Neural crest cell (in vitro differentiated cells): ENCODE measurements at regions not wholly inside any gene's neighbourhood (a gene's known extent, or its start where the extent isn't known, plus 50 kb on each side); places are given as distances from the start of the nearest gene placed in this dataset.

Source experiments
- DNase-seq: peaks from one replicate; pipeline ENCODE4 v3.0.0; 2021; ENCODE audit warnings: low read depth, mixed read lengths, low spot score
- H3K27ac Mint-ChIP-seq: one replicate; pipeline ENCODE4 v1.8.0; 2021; ENCODE audit warnings: mild to moderate bottlenecking, mixed read lengths; ENCODE audit not compliant: unreplicated experiment
- H3K27me3 Mint-ChIP-seq: 2 replicates; pipeline ENCODE4 v1.8.0; 2021; ENCODE audit warnings: low read depth, mild to moderate bottlenecking, mixed read lengths
- H3K36me3 Mint-ChIP-seq: 2 replicates; pipeline ENCODE4 v1.8.0; 2021; ENCODE audit warnings: low read depth, mild to moderate bottlenecking, mixed read lengths
- H3K4me1 Mint-ChIP-seq: 2 replicates; pipeline ENCODE4 v1.8.0; 2021; ENCODE audit warnings: mixed read lengths
- H3K4me3 Mint-ChIP-seq: one replicate; pipeline ENCODE4 v1.8.0; 2021; ENCODE audit warnings: mild to moderate bottlenecking, mixed read lengths
- H3K9me3 Mint-ChIP-seq: 2 replicates; pipeline ENCODE4 v1.8.0; 2021; ENCODE audit warnings: mixed read lengths
- TF ChIP-seq, protein P1 (sequence below): fragments of 200-600 bp; sonication (generic); conservative IDR thresholded peaks from 2 replicates; pipeline ENCODE4 v1.5.0; 2021; ENCODE audit warnings: antibody characterized with exemption, mild to moderate bottlenecking

DNA sequence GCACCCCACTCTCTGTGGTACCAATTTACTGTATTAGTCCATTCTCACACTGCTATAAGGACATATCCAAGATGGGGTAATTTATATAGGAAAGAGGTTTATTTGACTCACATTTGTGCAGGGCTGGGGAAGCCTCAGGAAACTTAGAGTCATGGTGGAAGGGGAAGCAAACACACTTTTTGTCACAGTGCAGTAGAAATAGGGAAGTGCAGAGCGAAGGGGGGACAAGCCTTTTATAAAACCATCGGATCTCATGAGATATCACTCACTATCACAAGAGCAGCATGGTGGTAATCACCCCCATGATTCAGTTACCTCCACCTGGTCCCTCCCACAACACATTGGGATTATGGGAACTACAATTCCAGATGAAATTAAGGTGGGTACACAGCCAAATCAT is 766.9 kb upstream of the PCDH10 start:
- H3K4me1 Mint-ChIP-seq, result no peaks in the 10 kb centered on the region
- TF ChIP-seq, protein P1, sequence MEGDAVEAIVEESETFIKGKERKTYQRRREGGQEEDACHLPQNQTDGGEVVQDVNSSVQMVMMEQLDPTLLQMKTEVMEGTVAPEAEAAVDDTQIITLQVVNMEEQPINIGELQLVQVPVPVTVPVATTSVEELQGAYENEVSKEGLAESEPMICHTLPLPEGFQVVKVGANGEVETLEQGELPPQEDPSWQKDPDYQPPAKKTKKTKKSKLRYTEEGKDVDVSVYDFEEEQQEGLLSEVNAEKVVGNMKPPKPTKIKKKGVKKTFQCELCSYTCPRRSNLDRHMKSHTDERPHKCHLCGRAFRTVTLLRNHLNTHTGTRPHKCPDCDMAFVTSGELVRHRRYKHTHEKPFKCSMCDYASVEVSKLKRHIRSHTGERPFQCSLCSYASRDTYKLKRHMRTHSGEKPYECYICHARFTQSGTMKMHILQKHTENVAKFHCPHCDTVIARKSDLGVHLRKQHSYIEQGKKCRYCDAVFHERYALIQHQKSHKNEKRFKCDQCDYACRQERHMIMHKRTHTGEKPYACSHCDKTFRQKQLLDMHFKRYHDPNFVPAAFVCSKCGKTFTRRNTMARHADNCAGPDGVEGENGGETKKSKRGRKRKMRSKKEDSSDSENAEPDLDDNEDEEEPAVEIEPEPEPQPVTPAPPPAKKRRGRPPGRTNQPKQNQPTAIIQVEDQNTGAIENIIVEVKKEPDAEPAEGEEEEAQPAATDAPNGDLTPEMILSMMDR, result no peak
- H3K9me3 Mint-ChIP-seq, result no peaks in the 10 kb centered on the region
- no peak overlapping the region for H3K4me3 Mint-ChIP-seq
- no peak for DNase-seq
- no peaks in the 10 kb centered on the region for H3K27me3 Mint-ChIP-seq
- no peak overlapping the region for H3K27ac Mint-ChIP-seq
- H3K36me3 Mint-ChIP-seq, result no peaks in the 10 kb centered on the region

DNA sequence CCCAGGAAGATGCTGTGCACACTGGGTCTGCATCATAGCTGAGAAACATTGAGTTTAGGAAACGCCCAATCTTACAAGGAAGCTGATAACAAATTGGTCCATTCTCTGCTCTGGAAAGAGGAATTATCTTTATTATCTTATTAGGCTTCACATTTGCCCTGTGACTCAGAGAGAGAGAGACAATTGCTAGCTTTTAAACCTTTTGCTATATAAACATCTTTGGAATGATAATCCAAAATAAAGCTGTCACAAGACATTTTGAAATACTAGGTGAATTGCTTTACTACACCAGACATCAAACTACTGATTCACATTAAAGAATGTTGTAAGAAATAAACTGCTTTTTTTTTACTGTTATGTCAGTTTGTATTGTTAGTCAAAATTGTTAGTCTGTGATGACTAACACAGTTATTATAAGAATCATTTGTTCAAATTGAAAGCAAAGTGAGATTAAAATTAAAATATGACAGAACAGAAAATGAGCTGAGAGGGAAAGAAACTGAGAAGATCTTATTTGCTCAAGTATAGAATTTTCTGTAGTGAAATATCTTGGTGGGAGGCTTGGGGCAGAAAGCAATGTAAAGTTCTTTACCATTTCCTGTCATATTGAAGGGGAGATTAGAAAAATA is 765.4 kb upstream of the PCDH10 start:
- H3K36me3 Mint-ChIP-seq, result no peaks in the 10 kb centered on the region
- H3K9me3 Mint-ChIP-seq, result peaks cover under 1% of the 10 kb centered on the region
- H3K4me1 Mint-ChIP-seq, result no peaks in the 10 kb centered on the region
- no peak overlapping the region for H3K4me3 Mint-ChIP-seq
- no peak for DNase-seq
- H3K27me3 Mint-ChIP-seq, result no peaks in the 10 kb centered on the region
- TF ChIP-seq, protein P1, result no peak
- H3K27ac Mint-ChIP-seq, result no peak overlapping the region

DNA sequence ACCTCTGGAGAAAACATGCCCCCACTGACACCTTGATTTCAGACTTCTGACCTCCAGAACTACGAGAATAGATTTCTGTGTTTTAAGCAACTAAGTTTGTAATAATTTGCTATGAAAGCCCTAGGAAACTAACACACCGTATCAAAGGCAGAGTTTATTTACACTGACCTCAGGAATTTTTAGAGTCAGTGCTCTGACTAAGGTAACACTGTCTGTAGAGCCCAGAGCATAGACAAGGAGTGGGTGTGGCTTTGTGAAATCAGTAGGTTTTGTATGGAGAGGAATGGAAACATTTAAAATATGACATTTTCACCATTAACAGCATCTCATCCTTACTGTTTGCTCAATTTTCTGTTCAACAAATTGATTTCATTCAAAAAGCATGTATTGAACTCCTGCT is 764.4 kb upstream of the PCDH10 start:
- DNase-seq, result no peak
- no peak overlapping the region for H3K27ac Mint-ChIP-seq
- peaks cover 8% of the 10 kb centered on the region for H3K4me1 Mint-ChIP-seq
- H3K36me3 Mint-ChIP-seq, result no peaks in the 10 kb centered on the region
- H3K9me3 Mint-ChIP-seq, result peaks cover 7% of the 10 kb centered on the region
- TF ChIP-seq, protein P1, result no peak
- no peaks in the 10 kb centered on the region for H3K27me3 Mint-ChIP-seq
- H3K4me3 Mint-ChIP-seq, result no peak overlapping the region

DNA sequence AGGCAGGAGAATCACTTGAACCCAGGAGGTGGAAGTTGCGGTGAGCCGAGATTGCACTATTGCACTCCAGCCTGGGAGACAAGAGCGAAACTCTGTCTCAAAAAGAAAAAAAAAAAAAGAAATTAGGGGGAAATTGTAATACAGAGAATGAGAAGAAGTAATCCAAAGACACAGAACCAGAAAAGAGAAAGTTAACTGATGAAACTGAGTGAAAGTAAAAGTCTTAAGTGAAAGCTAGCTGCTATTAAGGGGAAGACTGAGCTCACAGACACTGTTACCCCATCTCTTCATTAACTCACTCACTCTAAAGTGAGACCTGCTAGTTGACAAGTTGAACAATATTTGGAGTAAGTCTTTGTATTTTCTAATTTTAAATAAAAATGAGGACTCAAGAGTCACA is 763.0 kb upstream of the PCDH10 start:
- H3K9me3 Mint-ChIP-seq, result peaks cover 8% of the 10 kb centered on the region
- peaks cover 10% of the 10 kb centered on the region for H3K4me1 Mint-ChIP-seq
- DNase-seq, result no peak
- TF ChIP-seq, protein P1, result no peak
- H3K27ac Mint-ChIP-seq, result no peak overlapping the region
- no peaks in the 10 kb centered on the region for H3K27me3 Mint-ChIP-seq
- no peak overlapping the region for H3K4me3 Mint-ChIP-seq
- H3K36me3 Mint-ChIP-seq, result no peaks in the 10 kb centered on the region

DNA sequence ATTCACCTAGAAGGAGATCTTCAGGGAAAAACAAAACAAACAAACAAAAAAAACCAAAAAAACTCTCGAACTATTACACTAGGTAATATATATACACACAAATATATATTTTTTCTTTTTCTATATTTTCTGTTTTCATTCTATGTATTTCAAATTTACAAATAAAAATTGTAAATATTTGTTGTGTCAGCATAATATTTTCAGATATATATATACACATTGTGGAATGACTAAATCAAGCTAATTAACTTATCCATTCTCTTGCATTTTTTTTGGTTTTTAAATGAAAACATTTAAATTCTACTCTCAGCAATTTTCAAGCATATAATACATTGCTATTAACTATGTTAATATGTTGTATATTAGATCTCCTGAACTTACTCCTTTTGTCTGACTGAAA is 762.0 kb upstream of the PCDH10 start:
- Mint-ChIP-seq H3K4me3 (no peak overlapping the region), H3K27me3 (no peaks in the 10 kb centered on the region)
- TF ChIP-seq, protein P1, result no peak

More for the DNA sequence above, 762.0 kb upstream of the PCDH10 start:
- no peak for DNase-seq
- H3K9me3 Mint-ChIP-seq, result peaks cover 8% of the 10 kb centered on the region
- no peaks in the 10 kb centered on the region for H3K36me3 Mint-ChIP-seq
- H3K27ac Mint-ChIP-seq, result no peak overlapping the region
- H3K4me1 Mint-ChIP-seq, result peaks cover 10% of the 10 kb centered on the region
